ENCODE measurements at regions not wholly inside any gene's neighbourhood (a gene's known extent, or its start where the extent isn't known, plus 50 kb on each side); places are given as distances from the start of the nearest gene placed in this dataset.
"Not testable (repeated sequence)": the region's sequence is repeated elsewhere in the genome, so short reads cannot be mapped to it uniquely, and the experiment has no call there.

GRCh38 chrX:8105531-8105930 is 65.5 kb downstream of the VCX2 start:
- no peak for DNase-seq (ENCODE audit: low spot score)

GRCh38 chrX:8103655-8104054 is 67.4 kb downstream of the VCX2 start:
- no peak for DNase-seq (ENCODE audit: low spot score)

DNA sequence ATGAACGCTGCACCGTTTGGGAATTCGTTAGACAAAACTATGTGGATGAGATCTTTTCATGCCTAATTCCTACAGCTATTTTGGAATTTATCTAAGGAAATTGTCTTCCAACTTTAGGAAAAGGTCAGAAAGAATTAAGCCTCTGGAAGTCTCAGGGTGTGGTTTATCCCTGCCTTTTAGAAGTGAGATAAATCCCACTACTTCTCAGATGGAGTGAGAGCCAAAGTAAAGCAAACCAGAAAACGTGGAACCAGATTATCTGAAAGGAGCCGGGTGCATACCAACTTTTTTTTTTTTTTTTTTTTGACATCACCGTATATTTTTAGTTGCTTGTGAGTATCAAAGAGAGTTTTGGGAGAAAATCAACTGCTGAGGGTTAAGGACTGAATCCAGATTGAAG is 79.6 kb downstream of the VCX2 start:
- DNase-seq (ENCODE audit: low spot score) = no peak

DNA sequence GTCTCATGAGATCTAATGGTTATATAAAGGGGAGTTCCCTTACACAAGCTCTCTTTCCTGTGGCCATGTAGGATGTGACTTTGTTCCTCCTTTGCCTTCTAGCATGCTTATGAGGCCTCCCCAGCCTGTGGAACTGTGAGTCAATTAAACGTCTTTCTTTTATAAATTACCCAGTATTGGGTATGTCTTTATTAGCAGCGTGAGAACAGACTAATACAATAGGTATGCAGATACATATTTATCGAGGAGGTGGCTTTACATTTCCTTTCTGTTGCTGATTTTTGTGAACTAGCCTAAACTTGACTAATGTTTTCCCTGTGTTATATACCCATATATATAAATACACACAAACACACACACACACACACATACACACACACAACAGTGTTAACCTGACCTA is 80.2 kb downstream of the VCX2 start:
- no peak for DNase-seq (ENCODE audit: low spot score)

GRCh38 chrX:8090482-8090881 is 80.6 kb downstream of the VCX2 start:
- DNase-seq (ENCODE audit: low spot score) = no peak

DNA sequence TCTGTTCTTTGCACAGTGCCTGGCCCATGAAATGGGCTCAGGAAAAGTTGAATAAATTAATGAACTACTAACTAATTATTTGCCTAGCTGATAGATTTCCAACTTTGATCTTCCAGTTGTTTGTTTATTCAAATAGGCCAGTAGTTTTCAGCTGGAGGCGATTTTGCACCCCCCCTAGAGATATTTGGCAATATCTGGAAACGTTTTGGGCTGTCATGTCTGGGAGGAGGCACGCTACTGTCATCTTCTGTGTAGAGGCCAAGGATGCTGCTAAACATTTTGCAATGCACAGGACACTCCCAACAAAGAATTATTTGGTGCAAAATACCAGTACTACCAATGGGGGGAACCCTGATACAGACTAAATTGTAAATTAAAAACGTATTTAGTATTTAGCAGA is 81.9 kb downstream of the VCX2 start:
- no peak for DNase-seq (ENCODE audit: low spot score)

GRCh38 chrX:8084006-8084405 is 87.1 kb downstream of the VCX2 start:
- DNase-seq (ENCODE audit: low spot score) = no peak

DNA sequence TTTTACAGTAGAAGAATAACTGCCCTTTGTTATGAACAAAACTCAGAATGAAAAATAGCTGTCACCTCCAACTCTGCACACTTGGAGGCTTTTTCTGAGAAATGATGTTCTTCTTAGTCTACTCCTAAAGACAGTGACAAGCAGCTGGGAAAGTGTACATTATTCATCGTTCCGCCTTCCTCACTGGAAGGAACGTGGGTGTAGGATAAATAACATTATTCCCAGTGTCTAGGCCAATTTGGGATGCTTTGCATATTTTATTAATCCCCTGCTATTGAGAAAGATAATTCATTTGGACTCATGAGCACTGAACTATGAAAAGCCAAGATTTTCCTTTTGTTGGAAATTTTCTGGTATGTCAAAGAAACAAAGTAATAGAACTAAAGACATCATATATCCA is 87.8 kb downstream of the VCX2 start:
- DNase-seq (ENCODE audit: low spot score) = no peak

DNA sequence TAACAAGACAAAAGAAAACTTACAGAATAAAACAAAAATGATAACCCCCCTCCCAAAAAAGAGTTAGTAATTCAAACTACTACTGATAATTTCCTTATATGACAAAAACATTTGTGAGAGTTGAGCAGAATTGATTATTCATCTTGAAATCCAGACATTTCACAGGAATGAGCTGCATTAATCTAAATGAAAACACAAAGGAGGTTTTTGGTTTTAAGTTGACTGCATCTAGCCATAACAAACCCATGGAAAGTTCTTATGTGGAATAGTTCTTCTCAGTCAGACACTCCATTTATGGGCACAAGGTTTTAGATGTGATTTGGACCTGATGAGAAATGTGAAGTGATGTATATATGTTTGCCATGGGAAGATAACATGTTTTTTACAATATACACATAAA is 95.4 kb downstream of the VCX2 start:
- DNase-seq (ENCODE audit: low spot score) = no peak

DNA sequence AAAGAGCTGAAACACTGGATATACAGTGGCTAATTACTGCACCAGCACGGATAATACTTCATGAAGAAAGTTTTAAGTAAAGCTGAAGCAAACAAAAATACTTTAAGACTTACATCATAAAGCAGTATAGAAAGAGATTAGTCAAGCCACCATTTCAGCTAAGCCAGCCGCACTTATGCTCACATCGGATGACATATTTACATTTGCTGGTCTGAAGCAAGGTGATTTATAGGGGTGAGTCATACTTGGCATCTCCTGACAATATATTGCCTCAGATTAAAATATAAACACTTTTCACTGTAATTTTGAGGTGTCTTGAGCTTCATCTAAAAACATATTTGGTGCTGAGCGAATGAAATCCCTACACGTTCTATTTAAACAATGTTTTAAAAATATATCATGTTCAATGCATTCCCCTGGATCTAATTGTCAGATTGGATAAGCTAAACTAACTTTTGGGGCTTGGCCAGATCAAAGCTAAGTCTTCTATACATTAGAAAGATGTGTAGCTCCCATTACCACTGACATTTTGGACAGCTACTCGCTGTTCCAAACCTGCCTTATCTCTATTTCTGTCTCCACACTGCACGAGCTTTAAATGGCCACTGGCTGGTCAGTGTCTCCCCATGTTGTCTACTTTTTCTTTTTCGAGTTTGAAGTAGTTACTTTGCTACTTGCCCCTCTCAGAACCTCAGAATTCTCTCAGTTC is 103.2 kb downstream of the VCX2 start:
- DNase-seq (ENCODE audit: low spot score) = no peak

DNA sequence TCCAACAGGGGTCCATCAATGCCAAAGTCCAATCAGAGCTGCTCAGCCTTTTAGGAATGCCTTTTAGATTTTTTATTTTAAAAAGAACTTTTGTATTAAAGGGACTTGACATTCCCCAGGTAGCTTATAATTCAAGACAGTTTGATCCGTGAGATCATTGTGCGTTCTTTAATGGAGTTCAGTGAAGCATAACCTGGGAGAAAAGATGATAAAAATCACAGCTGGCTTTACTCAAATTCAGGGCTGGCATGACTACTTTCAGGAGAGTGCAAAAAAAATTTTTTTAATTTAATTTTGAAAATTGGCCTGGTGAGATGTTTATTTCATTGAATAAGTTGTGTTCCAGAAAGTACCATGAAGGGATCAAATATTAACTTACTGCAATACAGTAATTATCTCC is 118.2 kb downstream of the VCX2 start:
- DNase-seq (ENCODE audit: low spot score) = no peak

GRCh38 chrX:8049827-8050226 is 121.2 kb downstream of the VCX2 start:
- DNase-seq (ENCODE audit: low spot score) = no peak

- no peak for DNase-seq (ENCODE audit: low spot score)
Observed at GRCh38 chrX:8048466-8048865, 121.3 kb upstream of the PNPLA4 start.

- no peak for DNase-seq (ENCODE audit: low spot score)
Observed at GRCh38 chrX:8044947-8045346, 117.7 kb upstream of the PNPLA4 start.

DNA sequence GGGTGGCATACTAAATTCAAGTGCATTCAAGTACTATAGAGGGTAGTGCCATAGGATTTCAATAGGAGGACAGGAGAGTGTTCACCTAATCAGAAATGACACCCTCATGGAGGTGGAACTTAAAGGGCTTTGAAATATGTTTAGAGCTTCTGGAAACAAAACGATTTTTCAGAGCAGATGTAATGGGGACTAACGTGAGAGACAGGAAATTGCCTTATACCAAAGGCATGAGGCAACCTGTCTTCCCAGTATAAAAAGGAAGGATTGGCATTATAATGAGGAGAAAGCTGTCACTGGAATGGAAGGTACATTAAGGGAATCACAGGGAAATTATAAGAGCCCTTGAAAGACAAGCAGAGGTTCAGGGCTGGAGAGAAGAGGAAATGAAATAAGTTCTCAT is 116.3 kb upstream of the PNPLA4 start:
- no peak for DNase-seq (ENCODE audit: low spot score)

DNA sequence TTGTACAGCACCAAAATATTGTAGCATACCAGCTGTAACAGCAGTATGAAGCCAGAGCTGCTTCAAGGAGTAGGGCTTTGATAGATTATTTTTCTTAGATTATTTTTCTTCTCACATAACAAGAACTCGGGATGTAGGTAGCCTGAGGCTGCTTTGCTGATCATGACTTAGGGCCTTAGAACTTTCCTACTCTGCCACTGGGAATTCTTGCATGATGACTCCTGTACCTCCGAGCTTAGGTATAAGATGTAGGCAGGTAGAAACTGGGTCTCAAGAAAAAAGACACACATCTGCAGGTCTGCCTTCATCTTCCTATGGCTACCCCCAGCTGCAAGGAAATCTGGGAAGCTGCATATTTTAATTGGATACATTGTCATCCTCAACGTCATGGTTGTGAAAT is 115.9 kb upstream of the PNPLA4 start:
- no peak for DNase-seq (ENCODE audit: low spot score)

DNA sequence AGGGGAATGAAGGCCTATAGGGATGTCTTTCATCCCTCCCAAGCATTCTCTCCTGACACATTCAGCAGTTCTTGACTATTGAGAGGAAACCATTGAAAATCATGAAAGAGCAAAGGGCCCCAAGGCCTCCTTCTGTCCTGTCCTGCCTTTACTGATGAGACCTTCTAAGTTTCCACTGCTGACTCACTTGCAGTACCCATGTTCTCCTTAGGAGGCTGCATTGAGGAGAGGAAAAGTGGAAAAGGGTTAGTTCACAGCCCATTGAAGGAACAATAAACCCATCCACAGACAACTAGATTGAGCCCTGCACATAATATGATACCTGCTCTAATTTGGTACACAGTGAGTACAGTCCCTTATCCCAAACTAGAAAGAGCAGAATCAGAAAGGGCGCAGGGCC is 115.1 kb upstream of the PNPLA4 start:
- DNase-seq (ENCODE audit: low spot score) = no peak

- DNase-seq (ENCODE audit: low spot score) = not testable (repeated sequence)
Observed at GRCh38 chrX:8039711-8040110, 112.5 kb upstream of the PNPLA4 start.

GRCh38 chrX:8037593-8038348 is 110.6 kb upstream of the PNPLA4 start:
- no peak for DNase-seq (ENCODE audit: low spot score)

GRCh38 chrX:8036914-8037313 is 109.7 kb upstream of the PNPLA4 start:
- DNase-seq (ENCODE audit: low spot score) = no peak

GRCh38 chrX:8034058-8034457 is 106.8 kb upstream of the PNPLA4 start:
- DNase-seq (ENCODE audit: low spot score) = no peak

DNA sequence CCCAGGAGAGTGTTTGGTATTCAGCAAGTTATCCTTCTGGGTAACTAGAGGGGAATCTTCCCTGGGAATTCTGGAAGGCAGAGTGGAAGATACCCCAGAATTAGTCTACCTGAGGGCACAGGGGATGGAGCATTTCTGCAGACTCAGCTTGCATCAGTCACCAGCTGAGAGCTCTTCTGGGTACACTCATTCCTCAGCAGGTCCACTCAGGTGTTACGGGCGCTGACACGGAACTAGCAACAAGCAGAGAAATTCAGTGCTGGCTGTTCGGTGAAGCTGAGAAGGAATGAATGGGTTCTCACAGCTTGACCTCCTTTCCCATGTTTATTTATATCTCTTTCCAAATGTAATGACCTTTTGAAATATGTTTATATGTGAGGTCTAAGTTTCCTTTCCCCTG is 106.0 kb upstream of the PNPLA4 start:
- DNase-seq (ENCODE audit: low spot score) = no peak

DNA sequence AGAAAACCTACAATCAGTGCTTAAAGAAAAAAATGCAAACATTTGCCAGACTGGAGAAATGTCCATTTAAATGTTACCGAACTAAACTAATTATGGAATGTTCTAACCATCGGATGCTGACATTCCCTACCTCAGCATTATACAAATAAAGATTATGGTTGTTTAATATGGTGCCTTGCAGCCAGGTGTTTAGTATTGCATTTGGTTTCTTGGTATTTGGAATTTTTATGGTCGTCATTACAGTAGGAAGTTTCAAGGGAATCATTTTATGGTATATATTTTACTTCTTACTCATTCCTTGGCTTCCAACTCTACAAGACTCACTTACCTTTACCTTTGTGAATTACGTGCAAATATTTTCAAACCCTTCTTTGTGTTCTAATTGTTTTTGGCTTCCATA is 103.1 kb upstream of the PNPLA4 start:
- DNase-seq (ENCODE audit: low spot score) = no peak

- no peak for DNase-seq (ENCODE audit: low spot score)
Observed at GRCh38 chrX:8027827-8028226, 100.6 kb upstream of the PNPLA4 start.
